Ovary (tissue), 7 donors: ENCODE measurements at regions not wholly inside any gene's neighbourhood (a gene's known extent, or its start where the extent isn't known, plus 50 kb on each side); places are given as distances from the start of the nearest gene placed in this dataset.

Source experiments
- DNase-seq, 5 donors: peaks; one replicate each; pipeline ENCODE4 v3.0.0-alpha.2; 2019 to 2020
- H3K27ac ChIP-seq, 2 donors: fragments of 200-600 bp; one replicate each; pipeline versions ENCODE4 v1.5.1 to v1.8.0; 2019 to 2022
- H3K27me3 ChIP-seq: fragments of 200-600 bp; one replicate; pipeline ENCODE4 v1.8.0; 2022
- H3K36me3 ChIP-seq: fragments of 200-600 bp; sonication (generic); one replicate; pipeline ENCODE4 v1.5.1; 2019
- H3K4me1 ChIP-seq: one replicate; pipeline ENCODE4 v1.8.1; 2013; ENCODE audit warnings: mild to moderate bottlenecking, moderate library complexity; ENCODE audit not compliant: insufficient read depth
- H3K4me3 ChIP-seq: fragments of 200-600 bp; sonication (generic); one replicate; pipeline ENCODE4 v1.5.1; 2017
- H3K9me3 ChIP-seq, 2 donors: fragments of 200-600 bp in 1 of 2; sonication (generic) in 1 of 2; one replicate each; pipeline versions ENCODE4 v1.5.1 to v1.8.1; 2013 to 2019; ENCODE audit warnings: mild to moderate bottlenecking in 1 of 2, moderate library complexity in 1 of 2
- EP300 ChIP-seq: sonication (generic); formaldehyde crosslinking; IDR thresholded peaks from one replicate; pipeline ENCODE4 v1.6.1; 2017; ENCODE audit warnings: antibody characterized with exemption
- POLR2A ChIP-seq: fragments of 450-650 bp; IDR thresholded peaks from one replicate; pipeline ENCODE4 v1.6.1; 2017; ENCODE audit warnings: antibody characterized with exemption, mild to moderate bottlenecking, moderate library complexity
- WGBS, 3 donors: extraction: QIAGEN DNeasy Blood & Tissue Kit in 1 of 3; methylation state at CpG; one replicate each; pipeline versions ENCODE4 v1.1.5 to v1.1.7; 2013 to 2017; 5-methylcytosine and 5-hydroxymethylcytosine counted together
- intact Hi-C, 4 donors: fragments of 100-400 bp; cut with DNase I; formaldehyde crosslinking; loops; one replicate each; pipeline versions ENCODE4 v1.11.0 to v1.15.1; 2022 to 2023
- TF ChIP-seq, protein P1 (sequence below), 3 donors: fragments of 450-650 bp in 2 of 3; fragments of 200-600 bp in 1 of 3; IDR thresholded peaks; one replicate each; pipeline versions ENCODE4 v1.5.1 to v1.8.0; 2016 to 2022; ENCODE audit warnings: antibody characterized with exemption in 3 of 3, mild to moderate bottlenecking in 1 of 3
- donor health status: DM: no; HTN: no; CAD: no; lungs with moderate emphysema.
- donor health status: DM: no; HTN: no; CAD: no.
- donor health status: Bipolar disorder and iron deficiency.
- donor health status: DM: no; HTN: no; CAD: no.
- donor health status: DM: yes; HTN: yes; CAD: no.

GRCh38 chr16:64292161-64292560 is 829.7 kb downstream of the CDH11 start:
- Histone ChIP-seq H3K36me3 (no peaks in the 10 kb centered on the region), H3K9me3 (no peaks in the 10 kb centered on the region), H3K27me3 (no peaks in the 10 kb centered on the region), H3K4me3 (no peak overlapping the region), H3K27ac (no peak overlapping the region), H3K4me1 (no peaks in the 10 kb centered on the region)
- WGBS, 3 donors, result 8 to 30% (median 9%) methylated on average over 1 of the region's 1 CpG
- intact Hi-C loops, result no loop called here
- DNase-seq, result no peak
- no peak for TF ChIP-seq EP300
- TF ChIP-seq POLR2A, result no peak
- TF ChIP-seq, protein P1, sequence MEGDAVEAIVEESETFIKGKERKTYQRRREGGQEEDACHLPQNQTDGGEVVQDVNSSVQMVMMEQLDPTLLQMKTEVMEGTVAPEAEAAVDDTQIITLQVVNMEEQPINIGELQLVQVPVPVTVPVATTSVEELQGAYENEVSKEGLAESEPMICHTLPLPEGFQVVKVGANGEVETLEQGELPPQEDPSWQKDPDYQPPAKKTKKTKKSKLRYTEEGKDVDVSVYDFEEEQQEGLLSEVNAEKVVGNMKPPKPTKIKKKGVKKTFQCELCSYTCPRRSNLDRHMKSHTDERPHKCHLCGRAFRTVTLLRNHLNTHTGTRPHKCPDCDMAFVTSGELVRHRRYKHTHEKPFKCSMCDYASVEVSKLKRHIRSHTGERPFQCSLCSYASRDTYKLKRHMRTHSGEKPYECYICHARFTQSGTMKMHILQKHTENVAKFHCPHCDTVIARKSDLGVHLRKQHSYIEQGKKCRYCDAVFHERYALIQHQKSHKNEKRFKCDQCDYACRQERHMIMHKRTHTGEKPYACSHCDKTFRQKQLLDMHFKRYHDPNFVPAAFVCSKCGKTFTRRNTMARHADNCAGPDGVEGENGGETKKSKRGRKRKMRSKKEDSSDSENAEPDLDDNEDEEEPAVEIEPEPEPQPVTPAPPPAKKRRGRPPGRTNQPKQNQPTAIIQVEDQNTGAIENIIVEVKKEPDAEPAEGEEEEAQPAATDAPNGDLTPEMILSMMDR (IDR thresholded peaks at IDR 0.05), result no peak

- 77 to 88% (median 81%) methylated on average over 4 of the region's 4 CpGs for WGBS, 3 donors
- TF ChIP-seq POLR2A (no peak), EP300 (no peak)
- TF ChIP-seq, protein P1 (IDR thresholded peaks at IDR 0.05), result no peak
- no peak overlapping the region for H3K4me3 ChIP-seq
- H3K9me3 ChIP-seq, result no peaks in the 10 kb centered on the region
- H3K27me3 ChIP-seq, result no peaks in the 10 kb centered on the region
- H3K36me3 ChIP-seq, result no peaks in the 10 kb centered on the region
- H3K27ac ChIP-seq, result no peak overlapping the region
- H3K4me1 ChIP-seq, result no peaks in the 10 kb centered on the region
- intact Hi-C loops, result no loop called here
- DNase-seq, result no peak
Measured at GRCh38 chr16:64290461-64290860, 831.4 kb downstream of the CDH11 start.

DNA sequence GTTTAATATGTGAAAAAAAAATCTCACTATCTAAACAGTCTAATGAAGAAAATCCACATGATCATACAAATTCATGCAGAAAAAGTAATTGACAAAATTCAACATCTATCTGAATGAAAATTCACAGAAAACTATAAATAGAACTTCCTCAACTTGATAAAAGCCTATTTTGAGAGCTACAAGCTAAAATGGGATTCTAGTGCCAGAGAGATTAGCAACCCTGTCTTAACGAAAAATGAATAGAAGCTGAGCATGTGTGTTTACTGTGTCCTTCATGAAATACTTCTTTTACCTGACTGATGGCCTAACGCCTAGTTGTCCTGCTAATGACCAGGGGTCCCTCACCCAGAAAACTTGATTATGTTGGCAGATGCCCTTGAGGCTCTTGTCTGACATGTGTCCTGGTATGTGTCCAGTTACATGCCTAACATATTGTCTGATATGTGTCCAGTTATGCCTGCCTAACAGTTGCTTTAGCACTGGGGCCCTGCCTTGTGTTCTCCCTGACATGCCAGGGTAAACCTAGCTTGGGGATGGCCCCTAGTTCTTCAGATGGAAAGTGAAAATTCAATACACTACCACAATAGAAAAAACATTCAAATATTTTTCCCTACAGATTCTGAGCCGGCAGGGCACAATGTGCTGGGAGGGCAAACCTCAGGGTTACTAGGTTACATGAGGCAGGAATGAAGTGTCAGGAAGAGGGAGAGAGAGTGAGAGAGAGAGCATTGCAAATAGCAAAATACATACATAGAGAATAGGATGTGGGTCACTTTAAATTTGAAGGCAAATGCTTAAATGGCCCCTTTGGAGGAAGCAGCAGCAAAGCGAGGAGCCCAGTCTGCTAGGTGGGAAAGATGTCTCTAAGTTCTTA is 834.0 kb downstream of the CDH11 start:
- TF ChIP-seq EP300, result no peak
- TF ChIP-seq, protein P1 (IDR thresholded peaks at IDR 0.05), result no peak
- no peak for TF ChIP-seq POLR2A

GRCh38 chr16:64282181-64282580 is 839.7 kb downstream of the CDH11 start:
- DNase-seq, result no peak
- Histone ChIP-seq H3K9me3 (no peaks in the 10 kb centered on the region), H3K36me3 (no peaks in the 10 kb centered on the region), H3K27ac (no peak overlapping the region), H3K27me3 (no peaks in the 10 kb centered on the region), H3K4me1 (no peaks in the 10 kb centered on the region), H3K4me3 (no peak overlapping the region)
- 78 to 86% (median 84%) methylated on average over 3 of the region's 3 CpGs for WGBS, 3 donors
- intact Hi-C loops, result no loop called here
- TF ChIP-seq EP300 (no peak), POLR2A (no peak)
- TF ChIP-seq, protein P1 (IDR thresholded peaks at IDR 0.05), result no peak

More for the DNA sequence above, 834.0 kb downstream of the CDH11 start:
- DNase-seq, result no peak
- Histone ChIP-seq H3K4me3 (no peak overlapping the region), H3K36me3 (no peaks in the 10 kb centered on the region), H3K9me3 (no peaks in the 10 kb centered on the region), H3K27me3 (no peaks in the 10 kb centered on the region), H3K27ac (no peak overlapping the region), H3K4me1 (no peaks in the 10 kb centered on the region)
- WGBS, 3 donors, result 61 to 67% (median 64%) methylated on average over 4 of the region's 4 CpGs
- intact Hi-C loops, result no loop called here
